NCI-H2196 treated with DMSO at 0.1 percent for 48 hours (cell line): ENCODE measurements at regions not wholly inside any gene's neighbourhood (a gene's known extent, or its start where the extent isn't known, plus 50 kb on each side); places are given as distances from the start of the nearest gene placed in this dataset.
"Not testable (repeated sequence)": the region's sequence is repeated elsewhere in the genome, so short reads cannot be mapped to it uniquely, and the experiment has no call there.

Source experiments
- DNase-seq: peaks from one replicate; lab custom pipeline; 2025; ENCODE audit not compliant: unreplicated experiment; lab: John Stamatoyannopoulos, UW

GRCh38 chr7:65613644-65614289, 240.1 kb downstream of the ZNF92 start:
- DNase-seq = not testable (repeated sequence)

GRCh38 chr7:65616111-65616510, 242.5 kb downstream of the ZNF92 start:
- DNase-seq = not testable (repeated sequence)

- not testable (repeated sequence) for DNase-seq
Measured at GRCh38 chr7:65620216-65620615, 246.6 kb downstream of the ZNF92 start.

GRCh38 chr7:65621580-65622201, 248.0 kb downstream of the ZNF92 start:
- not testable (repeated sequence) for DNase-seq

GRCh38 chr7:65631236-65631635, 241.6 kb upstream of the VKORC1L1 start:
- DNase-seq = not testable (repeated sequence)

GRCh38 chr7:65633587-65634404, 239.1 kb upstream of the VKORC1L1 start:
- DNase-seq = not testable (repeated sequence)

GRCh38 chr7:65638918-65639317, 234.0 kb upstream of the VKORC1L1 start:
- DNase-seq = not testable (repeated sequence)

- not testable (repeated sequence) for DNase-seq
Measured at GRCh38 chr7:65639717-65640116, 233.2 kb upstream of the VKORC1L1 start.

- not testable (repeated sequence) for DNase-seq
Measured at GRCh38 chr7:65643498-65643897, 229.4 kb upstream of the VKORC1L1 start.

GRCh38 chr7:65647153-65647964, 225.5 kb upstream of the VKORC1L1 start:
- not testable (repeated sequence) for DNase-seq

- DNase-seq = not testable (repeated sequence)
Measured at GRCh38 chr7:65651174-65651573, 221.7 kb upstream of the VKORC1L1 start.

- not testable (repeated sequence) for DNase-seq
Measured at GRCh38 chr7:65651826-65652592, 220.9 kb upstream of the VKORC1L1 start.

- DNase-seq = not testable (repeated sequence)
Measured at GRCh38 chr7:65652669-65653068, 220.2 kb upstream of the VKORC1L1 start.

GRCh38 chr7:65656494-65657188, 216.2 kb upstream of the VKORC1L1 start:
- DNase-seq = not testable (repeated sequence)

GRCh38 chr7:65683362-65683761, 189.5 kb upstream of the VKORC1L1 start:
- DNase-seq = not testable (repeated sequence)

- not testable (repeated sequence) for DNase-seq
Measured at GRCh38 chr7:65699026-65699714, 173.7 kb upstream of the VKORC1L1 start.

GRCh38 chr7:65699715-65700356, 173.0 kb upstream of the VKORC1L1 start:
- DNase-seq = not testable (repeated sequence)

- DNase-seq = not testable (repeated sequence)
Measured at GRCh38 chr7:65719123-65719798, 153.6 kb upstream of the VKORC1L1 start.
